Esophagus muscularis mucosa (tissue), 4 donors: ENCODE measurements at regions not wholly inside any gene's neighbourhood (a gene's known extent, or its start where the extent isn't known, plus 50 kb on each side); places are given as distances from the start of the nearest gene placed in this dataset.

Experiments
- DNase-seq: peaks from one replicate; pipeline ENCODE4 v3.0.0-alpha.2; 2017; ENCODE audit errors: extremely low spot score
- H3K27ac ChIP-seq, 4 donors: fragments of 200-600 bp; sonication (generic); replicated peaks in 1 of 4; 1 replicate in 3 of 4; 2 replicates in 1 of 4; pipeline ENCODE4 v1.5.1; 2016 to 2019; ENCODE audit warnings: mild to moderate bottlenecking in 1 of 4
- H3K27me3 ChIP-seq, 4 donors: fragments of 200-600 bp; sonication (generic); one replicate each; pipeline versions ENCODE4 v1.5.1 to v1.6.0; 2016 to 2019
- H3K36me3 ChIP-seq, 4 donors: fragments of 200-600 bp; sonication (generic); one replicate each; pipeline ENCODE4 v1.5.1; 2016 to 2019
- H3K4me1 ChIP-seq, 4 donors: fragments of 200-600 bp; sonication (generic); one replicate each; pipeline ENCODE4 v1.5.1; 2016 to 2019
- H3K4me3 ChIP-seq, 4 donors: fragments of 200-600 bp; sonication (generic); 1 replicate in 2 of 4; 2 replicates in 2 of 4; pipeline ENCODE4 v1.5.1; 2016 to 2019; ENCODE audit warnings: mild to moderate bottlenecking in 4 of 4, moderate library complexity in 1 of 4
- H3K9me3 ChIP-seq, 4 donors: fragments of 200-600 bp; sonication (generic); 1 replicate in 3 of 4; 2 replicates in 1 of 4; pipeline ENCODE4 v1.5.1; 2016 to 2019
- EP300 ChIP-seq: sonication (generic); formaldehyde crosslinking; IDR thresholded peaks from one replicate; pipeline ENCODE4 v1.6.1; 2017; ENCODE audit warnings: antibody characterized with exemption
- POLR2A ChIP-seq: fragments of 450-650 bp; IDR thresholded peaks from one replicate; pipeline ENCODE4 v1.6.1; 2017; ENCODE audit warnings: antibody characterized with exemption, moderate library complexity, mild to moderate bottlenecking, low read depth
- POLR2AphosphoS5 ChIP-seq, 2 donors: sonication (generic); formaldehyde crosslinking; IDR thresholded peaks; one replicate each; pipeline ENCODE4 v1.6.1; 2017; ENCODE audit warnings: antibody characterized with exemption in 2 of 2
- WGBS: methylation state at CpG from one replicate; pipeline ENCODE4 v1.1.5; 2018; 5-methylcytosine and 5-hydroxymethylcytosine counted together
- intact Hi-C: fragments of 100-400 bp; cut with DNase I; formaldehyde crosslinking; loops from one replicate; pipeline ENCODE4 v1.15.1; 2023
- TF ChIP-seq, protein P1 (sequence below), 3 experiments: fragments of 200-600 bp in 2 of 3; fragments of 450-650 bp in 1 of 3; sonication (generic) in 2 of 3; IDR thresholded peaks; one replicate each; pipeline ENCODE4 v1.5.1; 2017 to 2019; ENCODE audit warnings: antibody characterized with exemption in 3 of 3, mild to moderate bottlenecking in 2 of 3, moderate library complexity in 1 of 3

DNA sequence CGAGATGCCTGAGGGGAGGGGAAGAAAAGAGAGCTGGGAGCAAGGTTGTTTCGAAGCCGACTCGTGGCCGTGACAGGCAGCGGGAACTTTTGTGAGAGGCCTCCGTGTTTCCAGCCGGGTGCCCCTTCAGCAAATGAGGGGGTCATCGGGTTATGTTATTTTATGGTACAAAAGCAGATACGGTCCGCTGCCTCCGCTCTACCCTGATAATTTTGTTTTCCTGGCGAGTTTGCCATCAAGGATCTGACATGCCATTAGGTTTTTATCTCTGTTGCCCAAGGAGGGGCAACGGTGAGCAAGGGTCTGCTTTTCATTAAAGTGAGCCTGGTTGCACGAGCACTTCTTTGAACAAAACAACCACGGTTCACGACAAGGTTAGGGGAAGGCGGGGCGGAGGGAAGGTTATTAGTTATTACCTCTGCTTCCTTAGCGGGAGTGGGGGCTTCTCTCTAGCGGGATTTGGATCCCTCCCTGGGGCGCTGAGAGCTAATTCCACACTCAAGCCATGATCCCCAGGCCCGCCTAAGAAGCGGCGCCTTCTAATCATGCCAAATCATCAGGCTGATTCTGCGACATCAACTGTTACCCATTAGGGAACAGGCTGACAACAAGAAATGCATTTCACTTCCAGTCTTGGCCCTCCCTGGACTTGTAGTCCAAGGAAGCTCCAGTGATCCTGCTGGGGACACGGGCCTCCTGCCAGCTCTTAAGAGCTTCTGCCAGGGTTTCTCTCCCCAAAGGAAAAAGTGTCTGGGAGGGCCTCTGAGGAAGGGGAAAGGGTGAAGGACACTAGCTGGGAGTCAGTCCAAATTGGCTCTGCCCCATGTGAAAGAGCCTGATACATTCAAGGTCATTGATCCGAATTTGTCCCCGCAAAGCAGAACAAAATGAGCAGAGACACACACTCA is 617.7 kb downstream of the MID1IP1 start:
- Histone ChIP-seq H3K4me1 (peaks cover 0 to 14% (median 8%) of the 10 kb centered on the region in 4 donors), H3K9me3 (no peaks in the 10 kb centered on the region), H3K27ac (peak overlapping the region in 1 of 4 donors; percentile 50), H3K36me3 (no peaks in the 10 kb centered on the region), H3K4me3 (no peak overlapping the region), H3K27me3 (no peaks in the 10 kb centered on the region)
- TF ChIP-seq EP300 (no peak), POLR2A (no peak), POLR2AphosphoS5 (IDR thresholded peaks at IDR 0.05) (no peak)
- TF ChIP-seq, protein P1, sequence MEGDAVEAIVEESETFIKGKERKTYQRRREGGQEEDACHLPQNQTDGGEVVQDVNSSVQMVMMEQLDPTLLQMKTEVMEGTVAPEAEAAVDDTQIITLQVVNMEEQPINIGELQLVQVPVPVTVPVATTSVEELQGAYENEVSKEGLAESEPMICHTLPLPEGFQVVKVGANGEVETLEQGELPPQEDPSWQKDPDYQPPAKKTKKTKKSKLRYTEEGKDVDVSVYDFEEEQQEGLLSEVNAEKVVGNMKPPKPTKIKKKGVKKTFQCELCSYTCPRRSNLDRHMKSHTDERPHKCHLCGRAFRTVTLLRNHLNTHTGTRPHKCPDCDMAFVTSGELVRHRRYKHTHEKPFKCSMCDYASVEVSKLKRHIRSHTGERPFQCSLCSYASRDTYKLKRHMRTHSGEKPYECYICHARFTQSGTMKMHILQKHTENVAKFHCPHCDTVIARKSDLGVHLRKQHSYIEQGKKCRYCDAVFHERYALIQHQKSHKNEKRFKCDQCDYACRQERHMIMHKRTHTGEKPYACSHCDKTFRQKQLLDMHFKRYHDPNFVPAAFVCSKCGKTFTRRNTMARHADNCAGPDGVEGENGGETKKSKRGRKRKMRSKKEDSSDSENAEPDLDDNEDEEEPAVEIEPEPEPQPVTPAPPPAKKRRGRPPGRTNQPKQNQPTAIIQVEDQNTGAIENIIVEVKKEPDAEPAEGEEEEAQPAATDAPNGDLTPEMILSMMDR (IDR thresholded peaks at IDR 0.05): no peak
- intact Hi-C loops: no loop called here
- DNase-seq: no peak
- WGBS: 72% methylated on average over 28 of the region's 29 CpGs

DNA sequence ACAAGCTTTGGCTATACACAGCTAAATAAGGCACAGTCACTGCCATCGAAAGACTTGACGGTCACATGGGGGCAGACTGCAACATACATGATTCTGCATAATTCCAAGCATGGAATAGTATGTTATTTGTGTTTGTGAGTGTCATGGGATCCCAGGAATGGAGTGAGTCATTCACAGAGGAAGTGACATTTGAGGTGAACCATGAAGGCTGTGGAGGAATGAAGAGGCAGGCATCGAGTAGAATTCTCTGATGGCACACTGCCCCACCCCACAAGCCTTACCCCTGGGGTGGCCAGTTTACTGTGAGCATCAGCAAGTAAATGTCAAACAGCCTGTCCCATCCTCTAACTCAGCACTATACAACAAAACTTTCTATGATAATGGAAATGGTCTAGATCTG is 619.7 kb downstream of the MID1IP1 start:
- H3K4me1 ChIP-seq: peaks cover 0 to 14% (median 8%) of the 10 kb centered on the region in 4 donors
- 78% methylated on average over 3 of the region's 3 CpGs for WGBS
- intact Hi-C loops: no loop called here

DNA sequence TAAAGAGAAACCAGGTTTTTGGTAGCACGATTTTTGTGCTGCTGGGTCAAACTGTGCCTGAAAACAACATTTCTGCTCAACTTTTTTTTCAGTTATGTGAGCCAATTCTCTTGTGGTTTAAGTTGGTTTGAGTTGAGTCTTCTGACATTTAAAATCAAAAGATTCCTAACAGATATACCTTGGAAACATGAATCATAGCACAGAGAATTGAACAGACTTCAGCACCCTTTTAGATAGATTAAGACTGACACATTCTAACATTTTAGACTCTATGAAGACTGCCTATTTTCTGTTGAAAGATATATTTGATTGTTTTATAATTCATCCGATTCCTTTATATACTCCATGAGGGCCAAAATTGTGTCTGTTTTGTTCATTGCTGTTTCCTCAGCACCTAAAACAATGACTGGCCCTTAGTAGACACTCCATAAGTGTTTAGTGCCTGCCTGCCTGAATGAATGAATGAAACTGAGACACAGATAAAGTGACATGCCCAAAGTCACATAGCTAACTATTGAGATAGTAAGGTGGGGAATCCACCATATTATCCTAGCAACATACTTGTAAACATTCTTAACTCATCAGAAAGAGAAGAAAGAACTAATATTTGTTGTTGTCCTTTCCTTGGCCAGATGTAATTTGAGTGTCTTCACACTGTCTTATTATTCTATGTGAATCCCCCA is 624.0 kb downstream of the MID1IP1 start:
- Histone ChIP-seq H3K9me3 (no peaks in the 10 kb centered on the region), H3K4me1 (peaks cover 0 to 14% (median 13%) of the 10 kb centered on the region in 4 donors), H3K4me3 (no peak overlapping the region), H3K36me3 (no peaks in the 10 kb centered on the region), H3K27me3 (no peaks in the 10 kb centered on the region), H3K27ac (no peak overlapping the region)
- intact Hi-C loops: no loop called here
- no peak for TF ChIP-seq POLR2AphosphoS5 (IDR thresholded peaks at IDR 0.05)
- TF ChIP-seq, protein P1 (IDR thresholded peaks at IDR 0.05): no peak
- TF ChIP-seq EP300: no peak
- TF ChIP-seq POLR2A: no peak
- 88% methylated on average over 2 of the region's 2 CpGs for WGBS
- DNase-seq: no peak

More for the DNA sequence above, 619.7 kb downstream of the MID1IP1 start:
- Histone ChIP-seq H3K27ac (no peak overlapping the region), H3K4me3 (no peak overlapping the region), H3K36me3 (no peaks in the 10 kb centered on the region), H3K27me3 (no peaks in the 10 kb centered on the region), H3K9me3 (no peaks in the 10 kb centered on the region)
- TF ChIP-seq, protein P1 (IDR thresholded peaks at IDR 0.05): no peak
- TF ChIP-seq POLR2A: no peak
- TF ChIP-seq POLR2AphosphoS5 (IDR thresholded peaks at IDR 0.05): no peak
- no peak for TF ChIP-seq EP300
- DNase-seq: no peak

DNA sequence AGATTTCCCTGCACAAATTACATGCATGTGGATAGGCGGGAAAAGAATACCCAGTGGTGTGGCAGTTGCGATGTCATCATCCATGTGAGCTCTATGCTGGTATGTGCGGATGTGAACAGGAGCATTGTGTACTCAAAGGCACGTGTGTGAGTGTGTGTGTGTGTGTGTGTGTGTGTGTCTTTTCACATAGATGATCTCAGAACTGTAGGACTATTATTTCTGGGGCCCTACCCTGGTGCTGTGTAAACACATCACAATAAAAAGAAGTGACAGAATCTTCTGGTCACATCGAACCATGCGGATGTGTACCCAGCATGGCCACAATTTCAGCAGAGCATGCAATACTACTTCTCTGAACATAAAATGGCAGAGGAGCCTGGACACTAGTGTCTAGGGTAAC is 624.8 kb downstream of the MID1IP1 start:
- H3K36me3 ChIP-seq: no peaks in the 10 kb centered on the region
- TF ChIP-seq POLR2AphosphoS5 (IDR thresholded peaks at IDR 0.05) (no peak), EP300 (no peak), POLR2A (no peak)
- TF ChIP-seq, protein P1 (IDR thresholded peaks at IDR 0.05): no peak
- H3K4me3 ChIP-seq: no peak overlapping the region
- H3K27me3 ChIP-seq: no peaks in the 10 kb centered on the region
- WGBS: 85% methylated on average over 6 of the region's 6 CpGs
- H3K27ac ChIP-seq: no peak overlapping the region
- DNase-seq: no peak
- H3K4me1 ChIP-seq: peaks cover 0 to 14% (median 13%) of the 10 kb centered on the region in 4 donors
- intact Hi-C loops: no loop called here
- H3K9me3 ChIP-seq: no peaks in the 10 kb centered on the region
